Endodermal cell (in vitro differentiated cells): ENCODE measurements at regions not wholly inside any gene's neighbourhood (a gene's known extent, or its start where the extent isn't known, plus 50 kb on each side); places are given as distances from the start of the nearest gene placed in this dataset.

Experiments
- DNase-seq: peaks from one replicate; pipeline ENCODE4 v3.0.0-alpha.2; 2017
- H3K27ac ChIP-seq: 2 replicates; pipeline ENCODE4 v1.5.1; 2013; ENCODE audit warnings: mild to moderate bottlenecking, low read depth, low read length, moderate library complexity
- H3K27me3 ChIP-seq: 2 replicates; pipeline ENCODE4 v1.6.1; 2013; ENCODE audit warnings: mild to moderate bottlenecking, low read length, moderate library complexity; ENCODE audit not compliant: insufficient read depth, control insufficient read depth, poor library complexity, severe bottlenecking
- H3K36me3 ChIP-seq: 2 replicates; pipeline ENCODE4 v1.7.0; 2013; ENCODE audit warnings: mild to moderate bottlenecking, low read length, moderate library complexity; ENCODE audit not compliant: control insufficient read depth, insufficient read depth
- H3K4me1 ChIP-seq: one replicate; pipeline ENCODE4 v1.7.0; 2013; ENCODE audit warnings: low read length; ENCODE audit not compliant: control insufficient read depth, insufficient read depth
- H3K4me3 ChIP-seq: 2 replicates; pipeline ENCODE4 v1.5.1; 2013; ENCODE audit warnings: mild to moderate bottlenecking, low read length, moderate library complexity
- H3K9ac ChIP-seq: 2 replicates; pipeline ENCODE4 v1.6.1; 2013; ENCODE audit warnings: mild to moderate bottlenecking, low read length, moderate library complexity; ENCODE audit not compliant: poor library complexity, severe bottlenecking; ENCODE audit errors: extremely low read depth
- H3K9me3 ChIP-seq: 2 replicates; pipeline ENCODE4 v1.6.1; 2013; ENCODE audit warnings: mild to moderate bottlenecking, low read length, moderate library complexity; ENCODE audit not compliant: control insufficient read depth
- H3K27ac Mint-ChIP-seq: 2 replicates; pipeline ENCODE4 v1.8.0; 2020; ENCODE audit warnings: mixed read lengths
- H3K27me3 Mint-ChIP-seq: 2 replicates; pipeline ENCODE4 v1.8.0; 2021; ENCODE audit warnings: mild to moderate bottlenecking, mixed read lengths; ENCODE audit not compliant: insufficient read depth
- H3K36me3 Mint-ChIP-seq: 2 replicates; pipeline ENCODE4 v1.8.0; 2020; ENCODE audit warnings: low read depth, mixed read lengths
- H3K4me1 Mint-ChIP-seq: 2 replicates; pipeline ENCODE4 v1.8.0; 2020; ENCODE audit warnings: mixed read lengths
- H3K4me3 Mint-ChIP-seq: 2 replicates; pipeline ENCODE4 v1.8.0; 2020; ENCODE audit warnings: mild to moderate bottlenecking, moderate library complexity, mixed read lengths
- H3K9me3 Mint-ChIP-seq: 2 replicates; pipeline ENCODE4 v1.8.0; 2020; ENCODE audit warnings: mild to moderate bottlenecking, mixed read lengths
- WGBS, 2 experiments: methylation state at CpG; one replicate each; pipeline versions ENCODE4 v1.1.5 to v1.1.7; 2013; ENCODE audit warnings: missing lambda C conversion rate in 2 of 2, mixed read lengths in 1 of 2; ENCODE audit not compliant: insufficient coverage in 1 of 2, insufficient read length in 1 of 2; 5-methylcytosine and 5-hydroxymethylcytosine counted together
- TF ChIP-seq, protein P1 (sequence below): fragments of 200-600 bp; sonication (generic); conservative IDR thresholded peaks from 2 replicates; pipeline ENCODE4 v1.5.0; 2021; ENCODE audit warnings: antibody characterized with exemption, mild to moderate bottlenecking

DNA sequence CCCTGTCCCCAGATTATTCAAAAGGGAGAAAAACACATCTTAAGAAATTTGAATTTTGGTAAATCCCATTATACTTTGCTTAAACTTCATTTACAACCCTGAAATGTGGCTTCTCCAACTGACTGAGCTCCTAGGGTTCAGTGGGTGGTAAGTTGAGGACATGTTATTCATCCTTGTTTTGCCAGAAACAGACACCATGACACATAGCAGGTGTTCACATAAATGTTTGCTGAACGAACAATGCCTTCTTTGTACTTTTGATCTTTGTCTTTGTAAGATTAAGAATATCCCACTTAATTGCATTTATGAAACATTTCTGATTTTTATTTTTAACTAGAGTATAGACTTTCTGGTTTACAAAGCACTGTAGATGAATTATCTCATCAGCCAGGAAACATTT, 209.7 kb downstream of the GPAM start:
- no peak for DNase-seq
- H3K4me1 ChIP-seq, result no peaks in the 10 kb centered on the region
- no peaks in the 10 kb centered on the region for H3K4me1 Mint-ChIP-seq
- H3K9me3 Mint-ChIP-seq, result no peaks in the 10 kb centered on the region
- H3K9ac ChIP-seq, result no peak overlapping the region
- TF ChIP-seq, protein P1, sequence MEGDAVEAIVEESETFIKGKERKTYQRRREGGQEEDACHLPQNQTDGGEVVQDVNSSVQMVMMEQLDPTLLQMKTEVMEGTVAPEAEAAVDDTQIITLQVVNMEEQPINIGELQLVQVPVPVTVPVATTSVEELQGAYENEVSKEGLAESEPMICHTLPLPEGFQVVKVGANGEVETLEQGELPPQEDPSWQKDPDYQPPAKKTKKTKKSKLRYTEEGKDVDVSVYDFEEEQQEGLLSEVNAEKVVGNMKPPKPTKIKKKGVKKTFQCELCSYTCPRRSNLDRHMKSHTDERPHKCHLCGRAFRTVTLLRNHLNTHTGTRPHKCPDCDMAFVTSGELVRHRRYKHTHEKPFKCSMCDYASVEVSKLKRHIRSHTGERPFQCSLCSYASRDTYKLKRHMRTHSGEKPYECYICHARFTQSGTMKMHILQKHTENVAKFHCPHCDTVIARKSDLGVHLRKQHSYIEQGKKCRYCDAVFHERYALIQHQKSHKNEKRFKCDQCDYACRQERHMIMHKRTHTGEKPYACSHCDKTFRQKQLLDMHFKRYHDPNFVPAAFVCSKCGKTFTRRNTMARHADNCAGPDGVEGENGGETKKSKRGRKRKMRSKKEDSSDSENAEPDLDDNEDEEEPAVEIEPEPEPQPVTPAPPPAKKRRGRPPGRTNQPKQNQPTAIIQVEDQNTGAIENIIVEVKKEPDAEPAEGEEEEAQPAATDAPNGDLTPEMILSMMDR, result no peak
- H3K27me3 Mint-ChIP-seq, result no peaks in the 10 kb centered on the region
- H3K4me3 ChIP-seq, result no peak overlapping the region
- H3K27ac Mint-ChIP-seq, result no peak overlapping the region
- H3K36me3 ChIP-seq, result no peaks in the 10 kb centered on the region
- H3K27ac ChIP-seq, result no peak overlapping the region
- no peaks in the 10 kb centered on the region for H3K27me3 ChIP-seq
- no peaks in the 10 kb centered on the region for H3K9me3 ChIP-seq
- H3K4me3 Mint-ChIP-seq, result no peak overlapping the region
- H3K36me3 Mint-ChIP-seq, result no peaks in the 10 kb centered on the region
- WGBS, 2 experiments, result 90% methylated on average over 1 of the region's 1 CpG; no CpG with 5 or more reads in 1 of the 2 experiments

DNA sequence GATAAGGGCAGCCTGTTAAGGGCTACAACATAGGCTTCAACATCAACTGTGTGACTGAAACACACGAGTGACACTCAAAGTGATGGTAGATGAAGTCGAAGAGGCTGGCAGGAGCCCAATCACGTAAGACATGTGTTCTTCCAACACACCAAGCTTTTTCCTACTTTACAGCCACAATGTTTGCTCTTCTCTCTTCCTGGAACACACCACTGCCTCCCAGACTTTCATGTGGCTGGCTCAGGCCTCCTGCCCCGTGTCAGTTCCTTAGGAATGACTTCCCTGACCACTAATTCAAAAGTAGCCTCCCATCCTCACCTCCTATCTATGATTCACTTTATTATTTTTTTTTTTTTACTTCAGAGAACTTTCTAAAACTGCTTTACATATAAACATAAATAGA, 209.2 kb downstream of the GPAM start:
- Histone ChIP-seq H3K4me3 (no peak overlapping the region), H3K27ac (no peak overlapping the region), H3K4me1 (no peaks in the 10 kb centered on the region), H3K27me3 (no peaks in the 10 kb centered on the region), H3K9me3 (no peaks in the 10 kb centered on the region), H3K9ac (no peak overlapping the region), H3K36me3 (no peaks in the 10 kb centered on the region)
- WGBS, 2 experiments, result 84 to 86% methylated on average over 4 of the region's 4 CpGs
- TF ChIP-seq, protein P1, result no peak
- DNase-seq, result no peak
- Mint-ChIP-seq H3K4me1 (no peaks in the 10 kb centered on the region), H3K9me3 (no peaks in the 10 kb centered on the region), H3K4me3 (no peak overlapping the region), H3K36me3 (no peaks in the 10 kb centered on the region), H3K27me3 (no peaks in the 10 kb centered on the region), H3K27ac (no peak overlapping the region)

DNA sequence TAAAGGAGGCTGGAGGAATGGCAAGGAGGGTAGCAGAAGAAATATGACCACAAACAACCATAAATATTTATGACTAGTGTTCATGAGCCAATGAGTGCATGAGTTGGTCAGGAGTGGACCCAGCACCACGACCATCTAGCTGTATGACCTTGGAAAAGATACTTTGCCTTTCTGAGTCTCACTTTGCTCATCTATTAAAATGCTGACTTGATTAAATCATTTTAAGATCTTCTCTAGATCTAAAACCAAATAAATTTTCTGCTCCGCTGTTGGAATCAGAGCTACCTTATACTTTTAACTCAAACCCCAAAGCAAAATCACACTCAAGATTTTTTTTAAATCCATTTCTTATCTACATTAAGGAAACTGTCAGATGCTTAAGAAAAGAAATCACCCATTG, 207.0 kb downstream of the GPAM start:
- Histone ChIP-seq H3K27me3 (no peaks in the 10 kb centered on the region), H3K9me3 (peaks cover 13% of the 10 kb centered on the region), H3K27ac (no peak overlapping the region), H3K4me1 (no peaks in the 10 kb centered on the region), H3K9ac (no peak overlapping the region), H3K4me3 (no peak overlapping the region), H3K36me3 (no peaks in the 10 kb centered on the region)
- no peaks in the 10 kb centered on the region for H3K4me1 Mint-ChIP-seq
- no peaks in the 10 kb centered on the region for H3K9me3 Mint-ChIP-seq
- no peak for DNase-seq
- H3K27me3 Mint-ChIP-seq, result no peaks in the 10 kb centered on the region
- H3K27ac Mint-ChIP-seq, result no peak overlapping the region
- H3K4me3 Mint-ChIP-seq, result no peak overlapping the region
- no peaks in the 10 kb centered on the region for H3K36me3 Mint-ChIP-seq
- TF ChIP-seq, protein P1, result no peak
- 88 to 91% methylated on average over 2 of the region's 2 CpGs for WGBS, 2 experiments
